ENCODE measurements at regions not wholly inside any gene's neighbourhood (a gene's known extent, or its start where the extent isn't known, plus 50 kb on each side); places are given as distances from the start of the nearest gene placed in this dataset.

DNA sequence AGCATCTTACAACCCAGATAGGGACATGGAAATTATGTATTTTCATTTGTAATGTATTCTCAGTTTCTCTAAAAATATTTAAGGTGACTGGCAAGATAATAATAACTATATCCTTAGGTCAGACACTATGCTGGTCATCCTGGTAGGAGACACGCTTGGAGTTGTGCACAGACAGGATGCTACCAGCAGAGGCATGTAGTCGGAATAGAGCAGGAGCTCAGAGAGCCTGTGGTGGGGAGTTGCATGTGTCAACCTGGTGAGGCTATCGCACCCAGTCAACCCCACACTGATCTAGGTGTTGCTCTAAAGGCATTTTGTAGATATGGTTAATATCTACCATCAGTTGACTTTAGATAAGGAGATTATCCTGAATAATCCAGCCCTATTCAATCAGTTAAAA is 318.5 kb downstream of the MIAT start:
- DNase-seq: no peak

DNA sequence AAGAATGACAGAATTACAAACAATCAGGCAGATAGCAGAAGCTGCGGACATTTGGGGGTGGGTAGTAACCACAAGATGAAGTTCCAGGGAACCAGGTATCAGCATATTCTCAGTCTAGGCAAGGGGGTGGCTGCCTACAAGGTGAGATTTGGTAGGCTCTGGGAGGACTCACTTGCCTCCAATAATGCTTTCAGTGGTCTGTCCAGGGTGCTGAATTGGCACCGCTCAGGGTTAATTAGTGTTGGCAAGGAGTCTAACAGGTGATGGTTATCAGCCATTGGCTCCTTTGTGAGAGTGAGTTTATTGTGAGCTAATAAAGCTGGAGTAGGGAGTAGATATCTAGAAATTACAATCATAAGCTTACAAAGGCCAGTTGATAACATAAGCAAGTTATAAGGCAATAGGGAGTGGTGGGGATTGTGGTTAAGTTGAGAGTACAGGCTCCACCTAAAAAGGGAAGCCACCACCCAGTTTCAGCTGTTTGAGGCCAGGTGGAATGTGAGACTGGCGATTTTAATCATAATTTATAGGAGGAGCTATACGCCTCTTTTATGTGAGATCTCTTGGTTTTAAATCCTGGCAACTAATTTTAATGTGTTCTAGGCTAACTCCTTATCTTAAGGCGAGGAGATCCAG is 320.5 kb downstream of the MIAT start:
- DNase-seq: no peak

DNA sequence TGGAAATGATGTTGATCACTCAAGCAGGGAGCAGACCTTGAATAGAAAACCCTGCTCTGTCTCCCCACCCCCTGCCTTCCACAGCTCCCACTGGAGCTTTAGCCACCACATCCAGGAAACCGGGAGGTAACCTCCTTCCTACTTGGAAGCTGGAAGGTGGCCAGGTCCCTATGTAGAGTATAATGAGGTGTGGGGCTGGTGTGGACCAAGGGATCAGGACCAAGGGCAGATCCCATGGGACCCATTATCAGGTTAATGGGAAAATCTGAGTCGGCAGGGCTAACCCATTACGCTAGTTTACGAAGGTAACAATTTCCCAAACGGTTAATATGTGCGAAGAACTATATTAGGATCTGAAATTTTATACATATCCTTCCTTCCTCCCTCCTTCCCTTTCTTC is 321.9 kb downstream of the MIAT start:
- no peak for DNase-seq

DNA sequence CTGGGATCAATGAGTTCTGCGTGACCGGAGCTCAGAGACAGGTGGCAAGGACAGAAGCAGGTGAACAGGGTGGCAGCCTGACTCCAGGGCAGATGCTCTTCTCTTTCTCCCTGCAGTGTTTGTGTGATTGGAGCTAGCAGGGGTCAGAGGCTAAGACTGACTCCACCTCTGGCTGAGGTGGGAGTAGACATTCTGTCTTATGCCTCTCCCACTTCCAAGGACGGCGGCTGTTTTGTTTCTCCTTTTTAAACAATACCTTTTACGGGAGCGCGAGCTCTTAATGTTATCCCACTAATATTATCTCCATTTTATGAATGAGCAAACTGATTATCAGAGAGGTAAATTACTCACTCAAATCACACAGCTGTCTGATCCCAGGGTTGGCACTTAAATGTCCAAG is 323.7 kb downstream of the MIAT start:
- no peak for DNase-seq

DNA sequence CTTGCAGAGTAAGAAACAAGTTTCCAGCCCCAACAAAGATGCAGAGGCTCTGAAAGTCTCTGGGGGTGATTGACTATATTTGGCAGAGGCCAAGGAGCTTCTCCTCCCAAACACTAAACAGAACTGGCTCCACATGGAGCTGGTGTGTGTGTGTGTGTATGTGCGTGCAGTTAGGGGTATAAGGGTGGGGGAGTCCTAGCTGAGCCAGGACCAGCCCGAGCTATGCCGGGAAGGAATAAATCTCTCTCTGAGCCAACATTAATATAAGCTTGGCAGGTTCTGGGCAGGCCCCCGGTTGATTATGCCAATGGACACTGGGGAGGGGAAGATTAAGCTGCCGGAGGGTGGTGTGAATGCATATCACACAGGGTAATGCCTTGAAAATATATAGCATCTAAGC is 324.2 kb downstream of the MIAT start:
- DNase-seq: no peak

DNA sequence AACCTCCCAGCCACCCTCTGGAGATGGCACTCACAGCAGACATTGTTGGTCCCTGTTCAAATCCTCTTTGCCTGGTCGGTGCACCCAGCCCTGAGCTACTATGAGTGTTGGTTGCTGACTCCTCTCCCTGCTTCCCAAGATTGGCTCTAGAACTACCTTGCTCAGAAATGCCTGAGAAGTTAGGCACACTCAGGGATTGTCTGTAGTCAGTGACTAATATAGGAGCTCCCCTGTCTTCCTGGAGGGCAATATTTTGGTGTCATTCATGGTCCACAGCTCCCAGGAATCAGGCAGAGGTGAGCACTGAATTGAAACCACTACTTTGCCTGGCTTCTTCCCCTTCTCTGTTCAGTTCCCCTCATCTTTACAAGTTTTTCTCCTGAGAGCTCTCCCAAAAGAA is 325.9 kb downstream of the MIAT start:
- DNase-seq: no peak

DNA sequence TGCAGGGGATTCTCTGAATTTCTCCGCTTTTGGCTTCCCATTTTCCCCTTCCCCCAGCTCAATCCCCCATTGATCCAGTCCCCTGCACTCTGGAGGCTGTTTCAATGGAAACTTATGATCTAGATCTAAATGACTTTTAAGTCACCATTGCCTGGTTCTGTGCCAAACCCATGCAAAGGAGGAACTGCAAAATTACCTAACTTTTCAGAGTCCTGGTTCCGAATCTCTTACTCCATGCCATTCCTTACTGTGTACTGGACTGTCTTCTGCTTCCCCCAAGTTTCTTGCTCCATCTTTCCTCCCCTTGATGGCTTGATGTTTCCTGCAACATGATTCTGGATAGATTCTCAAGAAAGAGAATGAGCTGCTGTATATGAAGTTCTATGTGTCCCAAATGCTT is 327.8 kb downstream of the MIAT start:
- DNase-seq: no peak

DNA sequence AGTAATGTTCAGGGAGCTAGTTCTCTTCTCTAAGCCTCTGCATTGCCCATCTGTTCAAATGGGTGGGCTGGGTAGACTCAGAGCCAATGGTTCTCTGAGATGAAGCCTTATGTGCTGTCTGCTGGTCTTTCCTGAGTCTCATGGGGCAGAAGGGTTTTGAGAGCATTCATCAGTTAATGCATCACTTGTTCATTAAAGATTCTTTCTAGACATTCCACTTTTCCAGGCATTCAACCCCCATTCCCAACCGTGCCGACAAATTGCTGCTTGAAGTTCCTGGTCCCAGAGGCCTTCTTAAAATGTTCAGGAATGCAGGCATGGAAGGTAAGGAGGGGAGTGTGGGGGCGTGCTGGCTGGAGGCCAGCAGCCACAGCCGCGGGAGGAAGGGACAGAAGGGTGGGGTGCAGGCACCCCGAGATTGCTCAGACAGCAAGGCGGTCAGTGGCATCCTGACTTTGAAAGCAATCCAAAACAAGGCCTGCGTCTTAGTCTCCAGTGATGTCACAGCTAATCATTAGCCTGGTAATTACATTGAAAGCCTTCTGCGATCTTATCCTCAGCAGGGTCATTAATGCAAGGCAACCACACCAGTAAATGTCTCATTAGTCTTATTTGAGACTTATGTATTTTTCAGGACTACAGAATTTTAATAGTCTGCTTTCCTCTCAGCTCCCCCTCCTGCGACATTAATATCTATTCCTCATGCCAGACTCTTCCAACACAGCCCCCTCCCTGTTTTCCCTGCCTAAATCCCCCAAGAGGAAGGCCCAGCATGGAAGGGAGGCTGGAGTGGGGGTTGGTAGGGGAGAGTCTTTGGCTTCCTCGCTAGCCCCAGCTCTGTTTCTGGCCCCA is 328.8 kb downstream of the MIAT start:
- no peak for DNase-seq

DNA sequence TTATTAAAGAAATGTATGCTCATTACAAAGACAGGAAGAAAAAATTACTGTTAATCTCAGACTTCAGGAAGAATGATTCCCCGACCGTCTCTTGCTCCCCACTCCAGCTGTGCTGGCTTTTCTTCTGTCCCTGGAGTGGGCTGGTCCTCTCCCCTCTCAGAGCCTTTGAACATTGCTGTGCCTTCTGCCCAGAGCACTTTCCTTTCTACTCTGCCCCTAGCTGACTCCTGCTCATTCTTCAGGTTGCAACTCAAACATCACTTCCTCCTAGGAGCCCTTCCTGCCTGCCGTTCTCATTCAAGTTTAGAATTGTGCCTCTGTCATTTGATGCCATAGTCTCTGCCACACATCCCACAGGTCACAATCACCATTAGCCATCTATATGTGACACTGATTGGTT is 329.5 kb downstream of the MIAT start:
- DNase-seq: no peak

DNA sequence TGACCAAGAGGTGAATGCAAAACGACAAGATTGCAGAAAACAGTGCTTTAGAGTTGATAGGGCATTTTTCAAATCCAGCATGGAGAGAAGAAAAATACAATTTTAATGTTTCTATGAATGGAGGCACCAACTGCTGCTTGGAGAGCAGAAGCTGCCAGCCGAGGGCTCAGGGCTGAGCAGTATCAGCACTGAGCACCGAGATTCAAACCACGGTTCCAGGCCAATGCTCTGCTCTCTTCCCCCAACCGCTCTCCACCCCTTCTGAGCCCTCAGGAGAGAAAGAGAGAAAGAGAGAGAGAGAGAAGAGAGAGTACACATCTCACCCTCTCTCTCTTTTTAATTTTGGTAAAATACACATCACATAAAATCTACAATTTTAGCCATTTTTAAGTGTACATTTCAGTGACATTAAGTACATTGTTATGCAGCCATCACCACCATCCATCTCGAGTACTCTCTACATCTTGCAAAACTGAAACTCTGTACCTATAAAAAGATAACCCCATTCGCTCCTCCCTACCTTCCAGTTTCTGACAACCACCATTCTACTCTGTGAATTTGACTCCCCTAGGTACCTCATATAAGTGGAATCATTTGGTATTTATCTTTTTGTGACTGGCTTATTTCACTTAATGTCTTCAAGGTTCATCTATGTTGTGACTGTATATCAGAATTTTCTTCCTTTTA is 333.3 kb downstream of the MIAT start:
- no peak for DNase-seq

DNA sequence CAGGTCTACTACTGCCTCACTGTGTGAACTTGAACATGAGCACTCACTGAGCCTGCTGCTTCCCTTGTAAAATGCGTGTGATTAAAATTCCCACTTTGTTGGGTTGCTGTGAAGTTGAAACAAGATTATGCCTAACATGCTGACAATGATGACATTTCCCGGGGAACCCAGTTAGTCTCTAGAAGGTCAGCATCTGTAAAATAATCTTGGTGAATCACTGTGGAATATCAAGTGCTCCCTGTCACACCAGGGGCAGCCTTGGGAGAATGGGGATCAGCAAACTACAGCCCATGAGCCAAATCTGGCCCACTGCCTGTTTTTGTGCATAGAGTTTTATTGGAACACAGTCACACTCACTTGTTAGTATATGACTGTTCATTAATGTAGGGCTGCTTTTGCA is 335.2 kb downstream of the MIAT start:
- no peak for DNase-seq

DNA sequence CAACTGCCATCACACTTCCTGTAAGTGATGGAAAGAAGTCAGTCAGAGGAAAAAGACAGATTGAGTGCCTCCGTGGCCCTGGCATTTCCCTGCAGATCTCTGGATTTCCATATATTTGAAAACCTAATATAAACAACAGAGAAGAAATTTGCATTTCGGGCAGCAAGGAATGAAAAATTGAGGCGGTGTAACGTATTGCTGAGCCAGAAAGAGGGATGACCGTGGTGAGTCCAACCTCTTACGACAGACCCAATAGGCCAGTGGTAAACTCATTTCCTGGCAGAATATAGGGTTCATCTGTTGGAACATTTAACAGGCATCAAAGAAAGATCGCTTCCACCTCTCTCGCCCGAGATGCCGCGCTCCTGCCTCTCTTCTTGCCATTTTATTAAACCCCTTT is 336.5 kb downstream of the MIAT start:
- DNase-seq: no peak

DNA sequence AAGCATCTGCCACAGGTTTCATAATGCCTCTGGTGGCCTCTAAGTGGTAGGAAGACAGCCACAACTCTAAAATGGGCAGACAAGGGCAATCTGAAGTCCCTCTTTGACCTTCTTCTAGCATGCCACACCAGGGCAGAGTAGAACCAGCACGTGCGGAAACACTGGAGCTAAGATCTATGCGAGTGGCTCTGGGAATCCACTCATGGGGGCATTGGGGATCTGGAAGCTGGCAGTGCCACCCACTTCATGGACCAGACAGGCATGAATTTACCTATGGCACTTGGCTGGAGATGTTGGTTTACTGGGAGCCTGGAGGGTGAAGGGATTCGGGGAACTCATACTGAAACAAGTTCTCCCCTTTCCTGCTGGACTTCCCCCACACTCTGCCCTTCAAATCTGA is 337.4 kb downstream of the MIAT start:
- no peak for DNase-seq

DNA sequence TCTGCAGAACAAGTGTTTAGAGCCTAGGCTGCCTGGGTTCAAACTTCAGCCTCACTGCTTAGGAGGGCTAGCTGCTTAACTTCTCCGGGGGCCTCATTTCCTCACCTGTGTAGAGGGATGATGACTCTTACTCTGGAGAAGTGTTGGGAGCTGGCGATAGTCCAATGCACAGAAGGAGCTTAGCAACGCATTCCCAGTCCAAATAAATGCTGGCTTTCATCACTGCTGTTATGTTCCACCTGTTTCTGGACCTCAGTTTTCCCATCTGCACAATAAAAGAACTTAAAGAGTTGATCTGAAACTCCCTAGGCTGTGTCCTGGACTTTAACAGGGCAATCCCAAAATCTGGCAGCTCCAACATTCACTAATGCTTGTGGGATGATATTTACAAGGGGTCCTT is 337.8 kb downstream of the MIAT start:
- no peak for DNase-seq

DNA sequence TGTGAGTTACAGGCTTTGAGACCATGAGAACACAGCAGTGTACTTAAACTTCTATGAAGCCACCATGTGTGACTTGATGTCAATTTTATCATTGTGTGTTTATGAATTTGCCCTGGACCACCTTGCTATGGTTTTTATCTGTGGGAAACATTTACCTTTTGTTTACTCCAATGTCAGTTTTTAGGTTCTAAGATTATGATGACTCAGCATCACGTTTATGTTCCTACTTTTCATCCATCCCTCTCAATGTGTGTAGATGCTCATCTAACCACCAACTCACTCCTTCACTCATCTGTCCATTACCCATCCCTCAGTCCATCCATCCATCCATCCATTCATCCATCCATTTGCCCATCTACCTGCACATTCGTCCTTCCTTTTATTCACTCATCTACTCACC is 338.8 kb downstream of the MIAT start:
- DNase-seq: no peak

DNA sequence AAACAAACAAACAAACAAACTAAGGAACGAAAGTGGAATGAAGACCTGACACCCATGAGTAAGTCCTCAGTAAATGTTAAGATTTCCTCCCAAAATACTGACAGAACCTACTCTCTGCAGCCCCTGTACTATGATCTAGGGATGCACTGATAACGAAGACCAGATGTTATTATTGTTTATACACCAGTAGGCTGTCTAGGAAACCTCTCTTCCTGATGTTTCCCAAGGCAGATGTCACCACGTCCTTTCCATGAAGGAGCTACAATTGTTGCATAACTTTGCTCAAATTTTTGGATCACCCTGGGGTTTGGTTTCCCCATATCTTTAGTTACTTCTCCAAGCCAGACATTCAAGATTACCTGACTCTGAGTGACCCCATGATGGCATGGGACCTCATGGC is 340.7 kb downstream of the MIAT start:
- DNase-seq: no peak

DNA sequence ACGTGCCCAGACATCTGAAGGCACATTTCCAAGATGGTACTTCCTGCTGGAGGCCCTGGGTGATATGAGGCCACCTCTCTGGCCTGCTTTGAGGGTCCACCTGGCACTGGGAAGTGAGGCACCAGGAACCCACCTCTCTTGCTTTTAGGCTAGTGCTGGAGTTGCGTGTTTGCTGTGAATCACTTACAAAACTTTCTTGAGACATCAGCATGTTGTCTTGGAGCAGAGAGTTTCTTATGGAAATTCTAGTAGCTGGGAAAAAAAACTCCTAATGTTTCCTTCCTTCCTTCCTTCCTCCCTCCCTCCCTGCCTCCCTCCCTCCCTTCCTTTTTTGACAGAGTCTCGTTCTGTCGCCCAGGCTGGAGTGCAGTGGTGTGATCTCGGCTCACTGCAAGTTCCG is 341.3 kb downstream of the MIAT start:
- no peak for DNase-seq

DNA sequence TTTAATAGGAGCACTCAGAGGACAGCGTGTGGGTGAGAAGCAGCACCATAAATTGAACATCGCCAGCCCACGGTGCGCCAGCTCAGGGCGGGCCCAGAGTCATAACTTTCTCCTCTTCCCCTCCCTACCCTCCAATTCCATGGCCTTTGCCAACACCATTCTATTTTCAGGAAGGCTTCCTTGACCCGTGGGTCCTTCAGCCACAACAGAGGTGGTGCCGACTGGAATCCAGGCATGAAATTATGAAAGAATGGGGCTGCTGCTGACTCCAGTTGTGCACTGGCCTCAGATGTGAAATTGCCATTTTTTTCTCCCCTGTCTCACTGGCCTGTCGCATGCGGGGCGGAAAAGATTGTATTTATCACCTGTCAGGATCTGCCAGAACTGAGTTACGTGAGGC is 345.9 kb downstream of the MIAT start:
- no peak for DNase-seq

DNA sequence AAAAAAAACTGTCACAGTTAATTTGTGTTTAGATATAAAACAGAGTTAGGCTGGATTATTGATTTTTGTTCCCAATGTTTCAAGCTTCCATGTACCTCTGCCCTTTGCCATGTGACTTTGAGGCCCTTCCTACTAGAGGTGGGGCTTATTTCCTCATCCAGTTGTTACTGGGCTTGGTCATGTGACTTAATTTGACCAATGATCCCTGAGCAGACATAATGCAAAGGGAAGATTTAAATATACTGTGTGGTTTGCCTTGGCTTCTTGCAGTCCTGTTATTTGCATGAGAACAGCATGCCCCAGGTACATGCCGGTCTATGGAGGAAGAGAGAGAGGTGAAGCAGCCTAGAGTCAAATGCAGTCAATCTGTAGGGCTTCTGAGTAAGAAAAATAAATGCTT is 347.0 kb downstream of the MIAT start:
- DNase-seq: no peak

DNA sequence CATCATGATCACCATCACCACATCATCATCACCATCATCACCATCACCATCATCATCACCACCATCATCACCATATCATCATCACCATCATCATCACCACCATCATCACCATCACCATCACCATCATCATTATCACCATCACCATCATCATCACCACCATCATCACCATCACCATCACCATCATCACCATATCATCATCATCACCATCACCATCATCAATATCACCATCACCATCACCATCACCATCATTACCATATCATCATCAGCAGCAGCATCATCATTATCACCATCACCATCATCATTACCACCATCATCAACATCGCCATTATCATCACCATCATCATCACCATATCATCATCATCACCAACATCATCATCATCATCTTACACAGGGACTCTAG is 351.1 kb downstream of the MIAT start:
- no peak for DNase-seq

DNA sequence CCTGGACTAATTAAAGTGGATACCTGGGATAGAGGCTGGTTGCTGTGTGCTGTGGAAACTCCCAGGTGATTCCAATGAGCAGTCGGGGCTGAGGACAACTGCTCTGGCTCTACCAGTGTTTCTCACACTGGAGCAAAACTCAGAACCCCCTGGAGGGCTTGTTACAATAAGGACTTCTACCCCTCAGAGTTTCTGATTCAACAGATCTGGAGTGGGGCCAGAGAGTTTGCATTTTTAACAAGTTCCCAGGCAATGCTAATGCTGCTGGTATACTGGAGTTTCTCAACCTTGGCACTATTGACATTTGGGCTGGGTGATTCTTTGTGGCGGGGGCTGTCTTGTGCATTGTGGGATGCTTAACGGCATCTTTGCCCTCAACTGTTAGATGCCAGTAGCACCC is 353.7 kb downstream of the MIAT start:
- DNase-seq: no peak

DNA sequence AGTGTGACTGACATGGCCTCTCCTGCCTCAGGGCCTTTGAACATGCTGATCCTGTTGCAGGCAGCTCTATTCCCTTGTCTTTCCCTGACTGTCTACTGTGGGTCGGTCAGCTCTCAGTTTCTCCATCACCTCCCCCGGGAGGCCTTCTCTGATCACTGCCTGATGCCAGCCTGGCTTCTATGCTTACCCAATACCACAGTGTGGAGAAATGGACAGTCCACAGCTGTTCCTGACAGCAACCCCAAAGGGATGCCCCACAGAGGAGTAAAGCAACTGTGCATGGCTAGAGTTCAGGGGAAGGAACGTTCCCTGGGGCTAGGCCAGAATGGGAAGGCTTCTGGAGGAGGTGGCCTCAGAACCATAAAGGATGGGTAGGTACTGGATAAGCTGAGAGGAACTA is 354.3 kb downstream of the MIAT start:
- DNase-seq: no peak

DNA sequence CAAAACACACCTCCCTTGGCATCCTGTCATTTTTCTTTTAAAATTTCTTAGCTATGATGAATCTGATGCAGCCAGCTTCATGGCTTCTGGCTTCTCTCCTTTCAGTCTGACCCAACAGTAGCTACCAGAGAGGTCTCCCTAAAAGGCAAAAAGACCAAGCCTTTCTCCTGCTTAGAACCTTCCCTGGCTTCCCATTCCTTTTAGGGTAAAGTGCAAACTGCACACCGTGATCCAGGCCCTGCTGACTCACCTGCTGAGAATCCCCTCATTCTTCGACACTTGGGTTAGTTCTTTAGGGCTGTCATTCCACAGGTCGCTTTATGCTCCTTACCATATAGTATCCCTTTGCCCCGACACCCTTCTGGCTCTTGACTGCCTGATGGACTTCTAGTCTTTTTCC is 362.4 kb downstream of the MIAT start:
- no peak for DNase-seq

DNA sequence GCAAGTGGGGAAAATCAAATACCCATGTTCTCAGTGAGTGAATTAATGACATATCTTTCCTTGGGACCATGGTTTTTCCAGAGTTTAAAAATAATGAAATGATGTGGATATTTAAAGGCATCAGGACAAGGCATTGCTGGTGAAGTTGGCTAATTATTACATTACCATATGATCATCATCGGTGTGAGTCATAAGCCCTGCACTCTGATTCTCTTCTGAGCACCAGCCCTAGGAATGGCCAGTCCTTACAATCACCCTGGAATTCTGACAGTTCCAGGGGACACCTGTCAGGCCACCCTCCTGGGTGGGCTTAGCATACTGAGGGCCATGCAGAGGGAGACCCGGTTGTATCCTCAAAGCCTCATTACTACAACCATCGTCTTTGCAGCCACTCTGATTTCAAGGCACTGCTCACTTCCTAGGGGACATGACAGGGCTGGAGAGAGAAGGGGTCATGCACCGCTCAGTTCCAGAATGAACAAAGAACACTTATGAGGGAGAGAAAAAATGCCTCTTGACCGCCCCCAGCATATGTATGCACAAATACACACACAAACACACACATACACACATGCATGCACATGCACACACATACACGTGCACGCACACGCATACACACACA is 365.0 kb downstream of the MIAT start:
- DNase-seq: no peak

Data from activated CD4-positive, alpha-beta T cell treated with anti-CD3 and anti-CD28 coated beads, Interleukin-2, amount 50 U/mL, for 4 hours (primary cell).